H1 (cell line): ENCODE measurements at regions not wholly inside any gene's neighbourhood (a gene's known extent, or its start where the extent isn't known, plus 50 kb on each side); places are given as distances from the start of the nearest gene placed in this dataset.
A peak's percentile ranks its signal among the peaks of the same experiment; 100 is the strongest.

Experiments
- CTCF ChIA-PET: fragments of 300-600 bp; sonication (Branson Sonifier 250); formaldehyde crosslinking; loops from one replicate; lab custom pipeline; 2021; ENCODE audit not compliant: partially characterized antibody; lab: Charles Lee
- POLR2A ChIA-PET: fragments of 300-600 bp; sonication (Branson Sonifier 250); formaldehyde crosslinking; loops from one replicate; lab custom pipeline; 2021; ENCODE audit warnings: inconsistent platforms; ENCODE audit not compliant: partially characterized antibody; lab: Charles Lee
- DNase-seq, 2 experiments: peaks; one replicate each; pipeline versions ENCODE4 v3.0.0 to v3.0.0-alpha.2; 2010 to 2022; ENCODE audit warnings: low spot score in 2 of 2, low read depth in 1 of 2, mixed read lengths in 1 of 2
- FAIRE-seq: peaks from 2 replicates; lab custom pipeline; 2011; peaks lifted over from hg19 to GRCh38; lab: Jason Lieb, UNC
- H2AFZ ChIP-seq: 2 replicates; pipeline ENCODE4 v1.8.1; 2012; ENCODE audit warnings: low read length, inconsistent platforms
- H2AK5ac ChIP-seq: 2 replicates; pipeline ENCODE4 v1.6.1; 2013; ENCODE audit warnings: low read depth, low read length
- H2BK120ac ChIP-seq: replicated peaks from 2 replicates; pipeline ENCODE3; 2013; ENCODE audit warnings: low read depth, low read length, inconsistent platforms
- H2BK12ac ChIP-seq: 2 replicates; pipeline ENCODE4 v1.6.1; 2013; ENCODE audit warnings: low read depth, low read length
- H2BK15ac ChIP-seq: 2 replicates; pipeline ENCODE4 v1.6.1; 2013; ENCODE audit warnings: low read length
- H2BK20ac ChIP-seq: 2 replicates; pipeline ENCODE4 v1.6.1; 2013; ENCODE audit warnings: low read length
- H2BK5ac ChIP-seq: 2 replicates; pipeline ENCODE4 v1.6.1; 2013; ENCODE audit warnings: low read depth, low read length
- H3K14ac ChIP-seq: 2 replicates; pipeline ENCODE4 v1.6.1; 2013; ENCODE audit warnings: inconsistent platforms; ENCODE audit not compliant: insufficient read length
- H3K18ac ChIP-seq: 2 replicates; pipeline ENCODE4 v1.6.1; 2013; ENCODE audit warnings: low read length; ENCODE audit errors: extremely low read depth
- H3K23ac ChIP-seq: 2 replicates; pipeline ENCODE4 v1.6.1; 2013; ENCODE audit warnings: inconsistent platforms; ENCODE audit not compliant: insufficient read length
- H3K23me2 ChIP-seq: 2 replicates; pipeline ENCODE4 v1.6.1; 2013; ENCODE audit warnings: low read depth, low read length
- H3K27ac ChIP-seq: 2 replicates; pipeline ENCODE4 v1.6.1; 2011; ENCODE audit warnings: low read depth, low read length, inconsistent platforms
- H3K27me3 ChIP-seq, 4 experiments: replicated peaks in 1 of 4; 1 replicate in 1 of 4; 2 replicates in 3 of 4; pipeline versions ENCODE4 v1.6.1 to v1.8.1; 2011 to 2013; ENCODE audit warnings: low read length in 3 of 4, mild to moderate bottlenecking in 3 of 4, inconsistent platforms in 2 of 4, mixed read lengths in 2 of 4, moderate library complexity in 1 of 4; ENCODE audit not compliant: control insufficient read depth in 3 of 4, insufficient read depth in 3 of 4; ENCODE audit errors: extremely low read depth in 1 of 4
- H3K36me3 ChIP-seq, 4 experiments: 2 replicates each; pipeline versions ENCODE4 v1.6.1 to v1.8.1; 2011 to 2013; ENCODE audit warnings: mild to moderate bottlenecking in 4 of 4, low read length in 3 of 4, moderate library complexity in 2 of 4, control low read depth in 1 of 4, inconsistent platforms in 1 of 4; ENCODE audit not compliant: insufficient read depth in 4 of 4, control insufficient read depth in 2 of 4
- H3K4ac ChIP-seq: replicated peaks from 2 replicates; pipeline ENCODE3; 2013; ENCODE audit warnings: low read length, low read depth, mixed read lengths, inconsistent platforms; ENCODE audit not compliant: insufficient read length
- H3K4me1 ChIP-seq, 4 experiments: replicated peaks in 1 of 4; 1 replicate in 1 of 4; 2 replicates in 3 of 4; pipeline versions ENCODE4 v1.6.1 to v1.8.1; 2011 to 2013; ENCODE audit warnings: low read length in 3 of 4, inconsistent platforms in 2 of 4, mixed read lengths in 1 of 4; ENCODE audit not compliant: insufficient read depth in 4 of 4, control insufficient read depth in 3 of 4
- H3K4me2 ChIP-seq, 2 experiments: 2 replicates each; pipeline versions ENCODE4 v1.6.1 to v1.8.1; 2011 to 2013; ENCODE audit warnings: low read depth in 2 of 2, low read length in 2 of 2, control low read depth in 1 of 2, inconsistent platforms in 1 of 2, mild to moderate bottlenecking in 1 of 2; ENCODE audit not compliant: insufficient read depth in 1 of 2
- H3K4me3 ChIP-seq, 4 experiments: fragments of 200-600, 300-600 bp in 1 of 4; sonication (generic), shearing (Covaris generic), sonication (Bioruptor Twin) in 1 of 4; 2 replicates each; pipeline versions ENCODE4 v1.5.1 to v1.8.1; 2011 to 2016; ENCODE audit warnings: low read length in 4 of 4, low read depth in 3 of 4, control low read depth in 2 of 4, inconsistent platforms in 2 of 4, mild to moderate bottlenecking in 2 of 4, mixed read lengths in 1 of 4, moderate library complexity in 1 of 4; ENCODE audit not compliant: insufficient read depth in 2 of 4; ENCODE audit errors: extremely low read depth in 1 of 4
- H3K56ac ChIP-seq: replicated peaks from 2 replicates; pipeline ENCODE3; 2013; ENCODE audit warnings: low read depth, mild to moderate bottlenecking, mixed read lengths, low read length, inconsistent platforms; ENCODE audit not compliant: insufficient read length
- H3K79me1 ChIP-seq: 2 replicates; pipeline ENCODE4 v1.6.1; 2013; ENCODE audit warnings: low read depth, low read length, control low read depth
- H3K79me2 ChIP-seq, 2 experiments: 2 replicates each; pipeline versions ENCODE4 v1.6.1 to v1.8.1; 2012 to 2013; ENCODE audit warnings: low read length in 2 of 2, mild to moderate bottlenecking in 2 of 2, inconsistent platforms in 1 of 2; ENCODE audit not compliant: insufficient read depth in 2 of 2, control insufficient read depth in 1 of 2
- H3K9ac ChIP-seq, 4 experiments: replicated peaks in 1 of 4; 1 replicate in 1 of 4; 2 replicates in 3 of 4; pipeline versions ENCODE4 v1.6.1 to v1.8.1; 2011 to 2013; ENCODE audit warnings: low read depth in 3 of 4, low read length in 3 of 4, control low read depth in 2 of 4, mild to moderate bottlenecking in 2 of 4, moderate library complexity in 2 of 4, inconsistent platforms in 1 of 4; ENCODE audit errors: extremely low read depth in 1 of 4
- H3K9me3 ChIP-seq, 2 experiments: 2 replicates each; pipeline versions ENCODE4 v1.6.1 to v1.8.1; 2012 to 2013; ENCODE audit warnings: mild to moderate bottlenecking in 2 of 2, moderate library complexity in 2 of 2, control low read depth in 1 of 2, inconsistent platforms in 1 of 2, low read depth in 1 of 2, low read length in 1 of 2, mixed read lengths in 1 of 2; ENCODE audit not compliant: insufficient read depth in 2 of 2
- H4K20me1 ChIP-seq, 2 experiments: replicated peaks in 1 of 2; 2 replicates each; pipeline versions ENCODE3 to v1.8.1; 2011 to 2013; ENCODE audit warnings: inconsistent platforms in 2 of 2, low read length in 2 of 2, mild to moderate bottlenecking in 1 of 2; ENCODE audit not compliant: insufficient read depth in 2 of 2, control insufficient read depth in 1 of 2
- H4K5ac ChIP-seq: 2 replicates; pipeline ENCODE4 v1.6.1; 2013; ENCODE audit warnings: low read length, low read depth, mixed read lengths, inconsistent platforms; ENCODE audit not compliant: insufficient read length
- H4K8ac ChIP-seq: 2 replicates; pipeline ENCODE4 v1.8.0; 2013; ENCODE audit warnings: mild to moderate bottlenecking, moderate library complexity, low read length, inconsistent platforms; ENCODE audit not compliant: insufficient read depth; ENCODE audit errors: extremely low read depth
- H4K91ac ChIP-seq: replicated peaks from 2 replicates; pipeline ENCODE3; 2013; ENCODE audit warnings: low read length, mixed read lengths, inconsistent platforms; ENCODE audit not compliant: insufficient read length
- ASH2L ChIP-seq: fragments of 200-600, 300-600 bp; sonication (generic); IDR thresholded peaks from one replicate; pipeline ENCODE4 v1.7.1; 2017; ENCODE audit warnings: low read length
- BCL11A ChIP-seq, 2 experiments: IDR thresholded peaks; one replicate each; pipeline ENCODE4 v1.6.1; 2011; ENCODE audit warnings: low read depth in 2 of 2, low read length in 2 of 2, mild to moderate bottlenecking in 2 of 2
- CREB1 ChIP-seq: IDR thresholded peaks from 2 replicates; pipeline ENCODE4 v1.6.1; 2012; ENCODE audit warnings: inconsistent platforms
- EZH2 ChIP-seq: fragments of 200-600 bp; sonication (generic); IDR thresholded peaks from 2 replicates; pipeline ENCODE4 v1.7.1; 2012; ENCODE audit warnings: low read depth, mild to moderate bottlenecking, moderate library complexity, low read length, inconsistent platforms; ENCODE audit not compliant: severe bottlenecking
- JUN ChIP-seq: IDR thresholded peaks from 2 replicates; pipeline ENCODE4 v1.6.1; 2011; ENCODE audit warnings: low read depth, mild to moderate bottlenecking, improper control_type of control experiment, low read length
- PHF8 ChIP-seq: fragments of 200-600 bp; sonication (generic); conservative IDR thresholded peaks from 2 replicates; pipeline ENCODE4 v1.7.1; 2012; ENCODE audit warnings: low read depth, mild to moderate bottlenecking, inconsistent platforms, low read length, moderate library complexity
- RBBP5 ChIP-seq: IDR thresholded peaks from 2 replicates; pipeline ENCODE4 v1.7.1; 2012; ENCODE audit warnings: low read depth, mild to moderate bottlenecking, inconsistent platforms, low read length, moderate library complexity, borderline replicate concordance
- SIN3A ChIP-seq, 2 experiments: IDR thresholded peaks in 1 of 2; conservative IDR thresholded peaks in 1 of 2; 2 replicates each; pipeline ENCODE4 v1.6.1; 2011 to 2012; ENCODE audit warnings: low read length in 2 of 2, improper control_type of control experiment in 1 of 2, low read depth in 1 of 2, mild to moderate bottlenecking in 1 of 2
- SP1 ChIP-seq: IDR thresholded peaks from 2 replicates; pipeline ENCODE4 v1.6.1; 2011; ENCODE audit warnings: low read depth, low read length
- SP2 ChIP-seq: IDR thresholded peaks from 2 replicates; pipeline ENCODE4 v1.6.1; 2012; ENCODE audit warnings: mild to moderate bottlenecking, low read length, inconsistent platforms
- YY1 ChIP-seq: IDR thresholded peaks from 2 replicates; pipeline ENCODE4 v1.6.1; 2011; ENCODE audit warnings: low read depth, mild to moderate bottlenecking, low read length
- WGBS, 2 experiments: shearing (Covaris generic) in 1 of 2; methylation state at CpG; one replicate each; pipeline versions ENCODE4 v1.1.6 to v1.1.7; 2013 to 2015; ENCODE audit warnings: low lambda C conversion rate in 2 of 2, mixed read lengths in 2 of 2, inconsistent platforms in 1 of 2, low coverage in 1 of 2, missing lambda C conversion rate in 1 of 2; ENCODE audit not compliant: insufficient replicate concordance in 2 of 2, insufficient coverage in 1 of 2, insufficient read length in 1 of 2; ENCODE audit errors: extremely low coverage in 1 of 2, missing lambda C conversion rate in 1 of 2; 5-methylcytosine and 5-hydroxymethylcytosine counted together
- TF ChIP-seq, protein P1 (sequence below): IDR thresholded peaks from 2 replicates; pipeline ENCODE4 v1.6.1; 2011; ENCODE audit warnings: low read length, improper control_type of control experiment
- TF ChIP-seq, protein P2 (sequence below): IDR thresholded peaks from 2 replicates; pipeline ENCODE4 v1.6.1; 2011; ENCODE audit warnings: low read depth, mild to moderate bottlenecking, low read length; ENCODE audit not compliant: insufficient read depth

DNA sequence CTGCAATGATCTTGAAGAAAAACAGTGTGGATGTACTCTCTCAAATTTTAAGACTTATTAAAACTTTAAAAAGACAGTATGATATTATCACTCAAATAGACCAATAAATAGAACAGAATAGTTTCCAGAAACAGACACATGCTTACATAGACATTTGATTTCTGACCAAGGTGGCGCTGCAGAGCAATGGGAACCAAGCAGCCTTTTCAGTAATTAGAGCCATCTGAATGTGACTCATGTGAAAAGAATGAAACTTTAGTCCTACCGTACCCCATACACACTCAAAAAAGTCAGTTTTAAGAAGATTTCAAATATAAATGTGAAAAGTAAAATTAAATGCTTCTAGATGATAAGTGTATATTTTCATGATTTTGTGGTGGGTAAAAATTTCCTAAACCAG, 74.2 kb upstream of the MS4A8 start:
- CTCF ChIA-PET, result interaction anchor here (1.5 to 1.6 kb wide), 2 partner anchors 8 to 262 kb away, joined by 11 to 12 read pairs; no protein-coding TSS in a partner anchor
- TF ChIP-seq SP2 (no peak), RBBP5 (no peak), JUN (peak; percentile 66; the same call in 1 of the 2 replicates), SIN3A (conservative IDR thresholded peaks at IDR 0.05 in 1 of 2, IDR thresholded peaks at IDR 0.05 in 1 of 2; ENCODE audit: low read depth in 1 of 2, low read length in 2 of 2) (no peak), EZH2 (no peak), SP1 (no peak), YY1 (no peak), CREB1 (no peak), PHF8 (no peak), ASH2L (no peak), BCL11A (IDR thresholded peaks at IDR 0.05; ENCODE audit: low read depth in 2 of 2, low read length in 2 of 2) (no peak)
- TF ChIP-seq, protein P1, sequence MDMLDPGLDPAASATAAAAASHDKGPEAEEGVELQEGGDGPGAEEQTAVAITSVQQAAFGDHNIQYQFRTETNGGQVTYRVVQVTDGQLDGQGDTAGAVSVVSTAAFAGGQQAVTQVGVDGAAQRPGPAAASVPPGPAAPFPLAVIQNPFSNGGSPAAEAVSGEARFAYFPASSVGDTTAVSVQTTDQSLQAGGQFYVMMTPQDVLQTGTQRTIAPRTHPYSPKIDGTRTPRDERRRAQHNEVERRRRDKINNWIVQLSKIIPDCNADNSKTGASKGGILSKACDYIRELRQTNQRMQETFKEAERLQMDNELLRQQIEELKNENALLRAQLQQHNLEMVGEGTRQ, result no peak
- TF ChIP-seq, protein P2, sequence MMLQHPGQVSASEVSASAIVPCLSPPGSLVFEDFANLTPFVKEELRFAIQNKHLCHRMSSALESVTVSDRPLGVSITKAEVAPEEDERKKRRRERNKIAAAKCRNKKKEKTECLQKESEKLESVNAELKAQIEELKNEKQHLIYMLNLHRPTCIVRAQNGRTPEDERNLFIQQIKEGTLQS, result no peak

More for the DNA sequence above, 74.2 kb upstream of the MS4A8 start:
- H3K79me2 ChIP-seq, result no peaks in the 10 kb centered on the region
- peaks cover 0 to 7% of the 10 kb centered on the region in 2 experiments; a peak in 1 of 4 replicates for H3K9me3 ChIP-seq
- no peaks in the 10 kb centered on the region for H4K20me1 ChIP-seq
- H2BK20ac ChIP-seq, result no peak overlapping the region
- no peak overlapping the region for H2AFZ ChIP-seq
- H3K56ac ChIP-seq, result no peak overlapping the region
- H3K27me3 ChIP-seq, result no peaks in the 10 kb centered on the region
- H2BK12ac ChIP-seq, result no peak overlapping the region
- peak; percentile 62 for FAIRE-seq
- no peaks in the 10 kb centered on the region for H3K79me1 ChIP-seq
- POLR2A ChIA-PET, result no interaction called here
- H3K4me2 ChIP-seq, result no peak overlapping the region
- H3K23ac ChIP-seq, result no peak overlapping the region
- no peak overlapping the region for H4K91ac ChIP-seq
- H4K8ac ChIP-seq, result no peak overlapping the region
- no peak overlapping the region for H3K4me3 ChIP-seq
- H3K4me1 ChIP-seq, result no peaks in the 10 kb centered on the region
- no peak overlapping the region for H3K9ac ChIP-seq
- peak in 1 of 2 experiments; percentile 9 for DNase-seq
- no peaks in the 10 kb centered on the region for H3K36me3 ChIP-seq
- no peak overlapping the region for H3K4ac ChIP-seq
- no peak overlapping the region for H2BK120ac ChIP-seq
- no peak overlapping the region for H2BK5ac ChIP-seq
- H3K27ac ChIP-seq, result no peak overlapping the region
- no peak overlapping the region for H2AK5ac ChIP-seq
- no peak overlapping the region for H4K5ac ChIP-seq
- no peak overlapping the region for H3K14ac ChIP-seq
- H3K23me2 ChIP-seq, result no peaks in the 10 kb centered on the region
- WGBS, 2 experiments, result 46% methylated on average over 2 of the region's 2 CpGs; no CpG with 5 or more reads in 1 of the 2 experiments
- H3K18ac ChIP-seq, result no peak overlapping the region
- no peak overlapping the region for H2BK15ac ChIP-seq
